OCI-LY3 (cell line): ENCODE measurements at regions not wholly inside any gene's neighbourhood (a gene's known extent, or its start where the extent isn't known, plus 50 kb on each side); places are given as distances from the start of the nearest gene placed in this dataset.

Source experiments
- H2AFZ ChIP-seq: fragments of 200-600, 300-600 bp; shearing (Covaris generic); 2 replicates; pipeline ENCODE4 v1.6.0; 2014; ENCODE audit warnings: antibody characterized with exemption, low read depth, low read length
- H3K27ac ChIP-seq: fragments of 200-600, 300-600 bp; sonication (generic); 2 replicates; pipeline ENCODE4 v1.5.1; 2014; ENCODE audit warnings: mild to moderate bottlenecking, low read length, moderate library complexity, mixed read lengths
- H3K27me3 ChIP-seq: fragments of 200-600, 300-600 bp; sonication (generic); 2 replicates; pipeline ENCODE4 v1.6.1; 2014; ENCODE audit warnings: low read depth, low read length, mixed read lengths
- H3K36me3 ChIP-seq: fragments of 200-600, 300-600 bp; sonication (generic); replicated peaks from 2 replicates; pipeline ENCODE3; 2014; ENCODE audit warnings: low read depth, low read length, mixed read lengths
- H3K4me1 ChIP-seq: fragments of 300-600, 200-600 bp; sonication (generic); 2 replicates; pipeline ENCODE4 v1.6.1; 2014; ENCODE audit warnings: low read length, mixed read lengths
- H3K4me2 ChIP-seq: fragments of 200-600, 300-600 bp; sonication (generic); 2 replicates; pipeline ENCODE4 v1.6.1; 2014; ENCODE audit warnings: low read length, mixed read lengths
- H3K4me3 ChIP-seq: fragments of 300-600, 200-600 bp; sonication (generic); 2 replicates; pipeline ENCODE4 v1.5.1; 2014; ENCODE audit warnings: antibody characterized with exemption, mild to moderate bottlenecking, low read length, moderate library complexity
- H3K79me2 ChIP-seq: fragments of 300-600, 200-600 bp; shearing (Covaris generic); 2 replicates; pipeline ENCODE4 v1.6.1; 2014; ENCODE audit warnings: mild to moderate bottlenecking, low read length, mixed read lengths
- H3K9ac ChIP-seq: fragments of 300-600, 200-600 bp; shearing (Covaris generic); 2 replicates; pipeline ENCODE4 v1.6.0; 2014; ENCODE audit warnings: mild to moderate bottlenecking, low read length, moderate library complexity
- H3K9me3 ChIP-seq: fragments of 200-600, 300-600 bp; shearing (Covaris generic); 2 replicates; pipeline ENCODE4 v1.6.1; 2014; ENCODE audit warnings: low read length, mixed read lengths; ENCODE audit not compliant: insufficient read depth
- H4K20me1 ChIP-seq: fragments of 200-600, 300-600 bp; sonication (generic); 2 replicates; pipeline ENCODE4 v1.6.1; 2016; ENCODE audit warnings: low read length, mixed read lengths; ENCODE audit not compliant: insufficient read depth
- CTCF ChIP-seq: fragments of 200-600, 300-600 bp; sonication (generic); IDR thresholded peaks from 2 replicates; pipeline ENCODE4 v1.5.1; 2014; ENCODE audit warnings: antibody characterized with exemption, low read length, low read depth
- EZH2phosphoT487 ChIP-seq: fragments of 200-600 bp; shearing (Covaris generic); IDR thresholded peaks from 2 replicates; pipeline ENCODE4 v1.6.1; 2018; ENCODE audit warnings: antibody characterized with exemption, mixed run types, low read depth

GRCh38 chr1:234838820-234839219, 228.8 kb upstream of the IRF2BP2 start:
- peaks cover 54% of the 10 kb centered on the region for H3K4me1 ChIP-seq
- no peak overlapping the region for H3K4me3 ChIP-seq
- no peaks in the 10 kb centered on the region for H4K20me1 ChIP-seq
- H3K9ac ChIP-seq: no peak overlapping the region
- TF ChIP-seq CTCF (no peak), EZH2phosphoT487 (no peak)
- H3K36me3 ChIP-seq: no peaks in the 10 kb centered on the region
- H3K9me3 ChIP-seq: no peaks in the 10 kb centered on the region
- H3K79me2 ChIP-seq: no peaks in the 10 kb centered on the region
- peaks cover 14% of the 10 kb centered on the region; the same call in 1 of the 2 replicates for H3K27me3 ChIP-seq
- no peak overlapping the region for H2AFZ ChIP-seq
- H3K27ac ChIP-seq: no peak overlapping the region
- no peak overlapping the region for H3K4me2 ChIP-seq

GRCh38 chr1:234838182-234838581, 228.2 kb upstream of the IRF2BP2 start:
- H3K9me3 ChIP-seq: no peaks in the 10 kb centered on the region
- no peaks in the 10 kb centered on the region for H4K20me1 ChIP-seq
- no peak overlapping the region for H2AFZ ChIP-seq
- H3K79me2 ChIP-seq: no peaks in the 10 kb centered on the region
- no peak overlapping the region for H3K27ac ChIP-seq
- H3K27me3 ChIP-seq: peaks cover 21% of the 10 kb centered on the region; the same call in 1 of the 2 replicates
- peaks cover 48% of the 10 kb centered on the region for H3K4me1 ChIP-seq
- H3K36me3 ChIP-seq: no peaks in the 10 kb centered on the region
- H3K9ac ChIP-seq: no peak overlapping the region
- H3K4me2 ChIP-seq: no peak overlapping the region
- no peak overlapping the region for H3K4me3 ChIP-seq
- TF ChIP-seq EZH2phosphoT487: no peak
- TF ChIP-seq CTCF: no peak

GRCh38 chr1:234837713-234838112, 227.7 kb upstream of the IRF2BP2 start:
- Histone ChIP-seq H3K27ac (no peak overlapping the region), H3K9me3 (no peaks in the 10 kb centered on the region), H3K4me2 (no peak overlapping the region), H3K9ac (no peak overlapping the region), H4K20me1 (no peaks in the 10 kb centered on the region), H3K79me2 (no peaks in the 10 kb centered on the region), H3K4me3 (no peak overlapping the region), H3K27me3 (peaks cover 25% of the 10 kb centered on the region; the same call in 1 of the 2 replicates), H2AFZ (no peak overlapping the region), H3K4me1 (peaks cover 43% of the 10 kb centered on the region), H3K36me3 (no peaks in the 10 kb centered on the region)
- no peak for TF ChIP-seq EZH2phosphoT487
- no peak for TF ChIP-seq CTCF

- no peaks in the 10 kb centered on the region for H3K79me2 ChIP-seq
- no peak overlapping the region for H3K9ac ChIP-seq
- peaks cover 35% of the 10 kb centered on the region for H3K4me1 ChIP-seq
- H3K4me2 ChIP-seq: 0 out of 2 replicates have a peak overlapping the region, but pooled peaks have one; percentile 7
- peaks cover 25% of the 10 kb centered on the region; the same call in 1 of the 2 replicates for H3K27me3 ChIP-seq
- H2AFZ ChIP-seq: no peak overlapping the region
- TF ChIP-seq EZH2phosphoT487: no peak
- TF ChIP-seq CTCF: no peak
- H3K27ac ChIP-seq: no peak overlapping the region
- H3K4me3 ChIP-seq: no peak overlapping the region
- H3K36me3 ChIP-seq: no peaks in the 10 kb centered on the region
- no peaks in the 10 kb centered on the region for H3K9me3 ChIP-seq
- no peaks in the 10 kb centered on the region for H4K20me1 ChIP-seq
Measured at GRCh38 chr1:234836776-234837357, 226.9 kb upstream of the IRF2BP2 start.
